ENCODE measurements at regions not wholly inside any gene's neighbourhood (a gene's known extent, or its start where the extent isn't known, plus 50 kb on each side); places are given as distances from the start of the nearest gene placed in this dataset.

- Histone ChIP-seq H3K4me2 (no peak overlapping the region), H3K79me2 (ENCODE audit: insufficient read depth) (no peaks in the 10 kb centered on the region), H3K9ac (no peak overlapping the region), H3K27me3 (ENCODE audit: insufficient read depth) (no peaks in the 10 kb centered on the region), H3K9me3 (no peaks in the 10 kb centered on the region), H3K4me1 (ENCODE audit: control insufficient read depth in 1 of 2, insufficient read depth in 2 of 2, low read depth in 1 of 2, low read length in 1 of 2) (no peaks in the 10 kb centered on the region), H3F3A (replicated peaks; ENCODE audit: insufficient read depth) (no peaks in the 10 kb centered on the region), H4K20me1 (ENCODE audit: insufficient read depth) (no peaks in the 10 kb centered on the region), H2AFZ (ENCODE audit: low read depth) (no peak overlapping the region), H3K4me3 (ENCODE audit: low read depth in 2 of 2, low read length in 1 of 2) (no peak overlapping the region), H3K36me3 (replicated peaks in 1 of 2; ENCODE audit: control insufficient read depth in 1 of 2, insufficient read depth in 2 of 2, low read length in 1 of 2) (no peaks in the 10 kb centered on the region), H3K27ac (ENCODE audit: low read depth in 2 of 2, low read length in 1 of 2) (no peak overlapping the region), H3K9me2 (no peaks in the 10 kb centered on the region)
- TF ChIP-seq RCOR1 (IDR thresholded peaks at IDR 0.05; ENCODE audit: low read length), result no peak
- DNase-seq, result no peak
- POLR2A ChIA-PET, result no interaction called here
- WGBS (ENCODE audit: low lambda C conversion rate), result 0% methylated on average over 1 of the region's 1 CpG
- CTCF ChIA-PET, result no interaction called here
These were observed 58.9 kb upstream of the QRFPR start for GRCh38 chr4:121439669-121440068.
